HG03108 (cell line): ENCODE measurements at regions not wholly inside any gene's neighbourhood (a gene's known extent, or its start where the extent isn't known, plus 50 kb on each side); places are given as distances from the start of the nearest gene placed in this dataset.

ENCODE experiments used
- ATAC-seq: cut with Tn5 transposase; IDR thresholded peaks from one replicate; pipeline ENCODE4 v1.9.1; 2021; ENCODE audit warnings: moderate library complexity; ENCODE audit not compliant: unreplicated experiment

DNA sequence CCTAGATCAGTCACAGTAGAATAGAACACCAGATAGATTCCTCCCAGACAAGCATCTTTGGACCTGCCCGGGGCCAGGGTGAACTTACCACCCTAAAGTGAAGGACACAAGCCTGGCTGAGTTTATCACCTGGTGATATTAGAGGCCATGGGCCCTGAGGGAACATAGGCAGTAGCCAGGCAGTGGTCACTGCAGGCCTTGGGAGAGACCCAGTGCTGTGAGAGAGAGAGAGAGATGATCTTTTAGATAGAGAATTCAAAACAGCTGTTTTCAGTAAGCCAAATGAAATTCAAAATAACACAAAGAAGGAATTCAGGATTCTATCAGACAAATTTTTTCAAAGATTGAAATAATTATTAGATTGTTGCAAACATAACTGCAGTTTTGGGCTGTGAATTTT lies 1679.9 kb downstream of the EFNB2 start:
- no peak for ATAC-seq

DNA sequence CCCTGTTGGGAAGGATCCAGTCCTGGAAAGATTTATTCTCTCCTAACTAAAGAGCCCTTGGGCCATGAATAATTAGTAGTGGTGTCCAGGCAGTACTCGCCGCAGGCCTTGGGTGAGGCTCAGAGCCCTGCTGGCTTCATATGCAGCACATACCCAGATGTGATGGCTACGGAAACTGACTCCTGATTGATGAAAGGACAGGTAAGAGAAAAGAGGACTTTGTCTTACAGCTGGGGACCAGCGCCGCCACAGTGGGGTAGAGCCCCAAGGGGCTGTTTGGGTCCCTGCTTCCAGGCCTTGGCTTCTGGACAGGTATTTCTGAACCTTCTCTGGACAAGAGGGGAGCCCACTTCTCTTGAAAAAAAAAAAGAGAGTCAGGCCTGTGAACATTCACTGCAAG lies 1680.8 kb downstream of the EFNB2 start:
- ATAC-seq: no peak

DNA sequence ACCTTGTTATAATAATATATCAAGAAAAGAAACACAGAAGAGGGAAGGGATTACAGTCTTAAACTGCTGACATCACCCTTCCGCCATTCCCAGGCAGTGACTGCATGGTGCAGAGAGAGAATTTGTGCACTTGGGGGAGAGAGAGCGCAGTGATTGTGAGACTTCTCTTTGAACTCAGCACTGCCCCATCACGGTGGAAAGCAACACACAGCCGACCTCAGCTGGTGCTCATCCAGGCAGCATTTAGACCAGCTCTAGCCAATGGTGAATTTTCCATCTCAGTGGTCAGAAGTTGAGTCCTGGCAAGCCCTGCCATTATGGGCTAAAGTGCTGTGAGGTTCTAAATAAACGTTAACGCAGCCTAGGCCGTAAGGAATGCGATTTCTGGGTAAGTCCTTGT lies 1681.5 kb downstream of the EFNB2 start:
- ATAC-seq: no peak

DNA sequence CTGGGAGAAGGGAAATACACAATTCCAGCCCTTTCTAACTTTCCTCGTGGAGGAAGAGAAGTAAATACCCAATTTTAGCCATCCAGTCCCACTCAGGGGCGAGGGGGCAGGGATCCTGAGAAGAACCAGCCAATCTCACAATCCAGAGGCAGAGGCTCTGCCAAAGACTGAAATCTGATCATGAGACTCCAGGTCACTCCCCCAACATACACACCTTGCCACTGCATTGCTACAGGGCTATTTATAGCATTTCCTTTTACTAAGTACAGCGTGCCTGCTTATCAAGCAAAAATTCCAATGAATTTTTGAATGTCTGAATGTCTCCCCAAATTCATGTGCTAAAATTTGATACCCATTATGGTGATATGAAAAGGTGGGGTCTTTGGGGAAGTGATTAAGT lies 1687.5 kb downstream of the EFNB2 start:
- no peak for ATAC-seq

DNA sequence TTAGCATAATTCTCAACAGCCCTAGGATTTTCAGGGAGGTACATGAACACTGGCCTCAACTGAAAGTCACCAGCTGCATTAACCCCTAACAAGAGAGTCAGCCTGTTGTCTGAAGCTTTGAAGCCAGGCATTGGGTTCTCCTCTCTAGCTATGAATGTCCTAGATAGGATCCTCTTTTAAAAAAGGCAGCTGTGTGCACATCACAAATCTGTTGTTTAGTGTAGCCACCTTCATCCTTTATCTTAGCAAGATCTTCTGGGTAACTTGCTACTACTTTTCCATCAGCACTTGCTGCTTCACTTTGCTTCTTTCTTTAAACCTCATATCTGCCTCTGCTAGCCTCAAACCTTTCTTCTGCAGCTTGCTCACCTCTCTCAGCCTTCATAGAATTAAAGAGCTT lies 1692.1 kb downstream of the EFNB2 start:
- ATAC-seq: no peak

DNA sequence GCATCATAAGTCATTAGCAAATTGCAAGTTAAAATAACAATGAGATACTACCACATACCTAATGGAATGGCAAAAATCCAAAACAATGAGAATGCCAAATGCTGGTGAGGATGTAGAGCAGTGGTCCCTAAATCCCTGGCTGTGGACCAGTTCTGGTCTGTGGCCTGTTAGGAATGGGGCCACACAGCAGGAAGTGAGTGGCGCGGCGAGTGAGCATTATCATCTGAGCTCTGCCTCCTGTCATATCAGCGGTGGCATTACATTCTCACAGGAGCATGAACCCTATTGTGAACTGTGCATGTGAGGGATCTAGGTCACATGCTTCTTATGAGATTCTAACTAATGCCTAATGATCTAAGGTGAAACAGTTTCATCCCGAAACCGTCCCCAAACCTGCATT lies 1694.4 kb downstream of the EFNB2 start:
- ATAC-seq: no peak

DNA sequence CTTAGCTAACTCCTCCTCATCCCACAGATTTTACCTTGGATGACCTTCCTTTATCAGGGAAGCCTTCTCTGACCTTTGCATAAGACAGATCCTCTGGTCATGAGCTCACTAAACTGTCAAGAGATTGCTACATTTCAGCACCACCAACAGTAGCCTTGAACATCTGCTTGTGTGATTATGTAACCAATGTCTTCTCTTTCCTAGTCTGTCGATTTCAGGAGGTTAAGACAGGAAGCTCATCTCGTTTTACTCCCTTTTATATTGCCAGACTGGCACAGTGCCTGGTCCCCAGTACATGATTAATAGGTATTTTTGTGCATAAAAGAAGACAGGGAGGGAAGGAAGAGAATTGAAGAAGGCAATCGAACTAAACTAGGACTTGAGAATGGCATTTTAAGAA lies 1697.7 kb downstream of the EFNB2 start:
- ATAC-seq: no peak

DNA sequence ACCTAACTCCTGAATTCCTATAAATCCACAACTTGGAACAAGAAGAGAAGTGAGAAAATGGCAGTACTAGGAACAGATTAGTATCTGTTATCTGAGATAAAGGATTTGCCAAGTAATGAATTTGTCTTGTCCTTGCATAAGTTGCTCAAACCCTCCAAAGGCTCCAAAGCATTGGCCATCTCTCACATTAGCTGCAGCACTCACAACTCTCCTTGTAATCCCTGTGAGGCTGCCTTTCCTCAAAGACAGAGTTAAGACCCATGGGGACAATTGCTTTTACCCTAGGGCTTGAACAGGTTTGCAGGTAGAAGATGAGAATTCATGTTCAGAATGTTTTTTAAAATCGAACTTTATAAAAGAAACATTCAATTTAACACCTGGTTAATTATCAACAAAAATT lies 1702.2 kb downstream of the EFNB2 start:
- ATAC-seq: no peak

DNA sequence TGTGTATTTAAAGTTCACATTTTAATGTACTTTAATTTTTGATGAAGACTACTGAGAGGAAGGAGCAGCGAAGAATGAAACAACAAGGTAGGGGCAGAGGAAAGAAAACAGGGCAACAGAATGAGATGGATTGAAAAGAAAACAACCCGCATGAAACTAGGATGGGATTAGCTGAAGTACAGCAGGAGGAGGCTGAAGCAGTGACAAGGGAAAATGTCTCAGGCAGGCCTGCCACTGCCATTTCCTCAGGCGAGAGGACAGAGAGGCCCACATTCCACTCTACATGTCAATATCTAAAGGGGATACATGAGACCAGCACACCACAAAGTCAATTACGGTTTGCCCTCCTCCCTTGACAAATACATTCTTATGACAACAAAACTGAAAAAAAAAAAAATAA lies 1703.2 kb downstream of the EFNB2 start:
- no peak for ATAC-seq

DNA sequence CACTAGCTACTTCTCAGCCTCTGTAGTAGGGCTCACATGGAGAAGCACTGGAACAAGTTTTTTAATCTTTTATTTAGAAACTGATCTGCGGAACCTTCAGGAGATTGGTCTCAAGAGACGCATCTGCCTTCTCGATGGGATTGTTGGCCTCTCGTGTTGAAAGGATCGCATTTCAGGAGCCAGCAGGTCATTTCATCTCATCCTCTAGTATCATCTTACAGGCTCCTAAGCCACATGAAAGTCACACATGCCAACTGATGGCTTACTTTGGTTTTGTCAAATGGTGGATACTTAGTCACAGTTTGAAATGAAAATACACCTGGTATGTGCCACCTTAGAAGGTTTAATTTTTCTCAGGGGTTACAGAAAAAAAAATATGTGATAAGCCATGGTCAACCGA lies 1703.6 kb downstream of the EFNB2 start:
- ATAC-seq: no peak

DNA sequence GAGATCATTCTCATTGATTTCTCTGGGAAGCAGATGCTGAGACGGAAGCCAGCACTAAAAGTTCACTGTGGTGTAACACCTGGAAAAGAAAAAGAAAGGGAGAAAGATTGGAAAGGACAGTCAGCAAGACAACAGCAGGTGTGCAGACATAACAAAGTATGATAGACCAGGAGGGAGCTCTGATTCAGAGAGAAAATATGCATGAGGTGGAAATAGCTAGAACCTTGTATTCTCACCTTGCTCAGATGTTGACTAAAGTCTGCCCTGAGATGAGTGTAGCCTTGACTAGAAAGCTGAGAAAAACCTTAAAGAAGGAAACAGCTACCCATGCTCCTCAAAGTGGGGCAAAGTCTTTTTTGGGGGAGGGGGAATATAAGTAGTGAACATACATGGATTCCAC lies 1711.8 kb downstream of the EFNB2 start:
- ATAC-seq: no peak

DNA sequence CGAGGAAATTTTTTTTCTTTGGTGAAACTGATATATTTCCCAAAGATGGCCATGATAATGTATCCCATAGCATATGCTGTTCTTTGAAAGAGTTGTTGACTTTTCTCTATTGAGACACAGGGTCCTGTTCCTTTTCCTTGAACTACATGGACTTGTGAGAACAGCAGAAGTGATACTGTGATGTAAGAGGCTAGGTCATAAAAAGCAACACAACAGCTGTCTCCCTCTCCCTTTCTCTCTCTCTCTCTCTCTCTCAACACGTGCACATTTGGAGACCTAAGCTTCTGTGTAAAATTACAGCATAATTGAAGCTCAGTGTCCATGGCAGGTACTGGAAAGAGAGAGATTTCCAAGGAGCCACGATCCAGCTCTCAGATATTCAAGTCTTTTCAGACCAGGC lies 1712.4 kb downstream of the EFNB2 start:
- no peak for ATAC-seq

DNA sequence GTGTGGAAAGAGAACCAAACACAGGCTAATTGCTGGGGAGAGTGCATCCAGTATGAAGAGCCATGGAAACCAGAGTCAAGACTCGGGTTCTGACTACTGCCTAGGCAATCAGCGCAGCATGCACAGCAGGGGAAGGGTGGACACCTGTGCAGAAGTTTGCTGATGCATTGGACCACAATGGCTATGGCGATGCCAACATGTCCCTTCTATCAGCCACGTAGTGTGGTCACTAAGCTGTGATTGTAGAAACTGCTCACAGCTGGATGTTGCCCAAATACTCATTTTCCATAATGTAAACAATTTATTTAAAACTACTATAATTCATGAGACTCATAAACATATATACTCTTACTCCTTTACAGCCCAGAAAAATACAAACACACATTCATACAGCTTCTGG lies 1718.2 kb downstream of the EFNB2 start:
- no peak for ATAC-seq

DNA sequence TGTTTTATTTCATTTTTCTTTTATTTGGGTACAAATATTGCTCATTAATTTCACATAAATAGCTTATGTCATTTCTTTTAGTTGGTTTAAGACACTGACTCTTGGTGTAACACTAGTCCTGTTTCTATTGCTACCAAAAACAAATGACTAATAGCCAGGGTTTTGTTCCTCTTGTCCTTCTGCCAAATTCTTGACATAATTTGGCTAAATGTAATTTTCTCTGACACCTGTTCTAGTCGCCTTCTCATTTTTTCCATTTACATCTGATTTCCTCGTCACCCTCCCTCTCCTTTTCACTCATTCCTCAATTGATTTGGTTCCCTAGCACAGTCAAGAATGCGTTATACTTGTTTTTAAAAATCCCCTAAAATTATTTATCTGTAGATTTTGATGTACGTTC lies 1718.7 kb downstream of the EFNB2 start:
- no peak for ATAC-seq

DNA sequence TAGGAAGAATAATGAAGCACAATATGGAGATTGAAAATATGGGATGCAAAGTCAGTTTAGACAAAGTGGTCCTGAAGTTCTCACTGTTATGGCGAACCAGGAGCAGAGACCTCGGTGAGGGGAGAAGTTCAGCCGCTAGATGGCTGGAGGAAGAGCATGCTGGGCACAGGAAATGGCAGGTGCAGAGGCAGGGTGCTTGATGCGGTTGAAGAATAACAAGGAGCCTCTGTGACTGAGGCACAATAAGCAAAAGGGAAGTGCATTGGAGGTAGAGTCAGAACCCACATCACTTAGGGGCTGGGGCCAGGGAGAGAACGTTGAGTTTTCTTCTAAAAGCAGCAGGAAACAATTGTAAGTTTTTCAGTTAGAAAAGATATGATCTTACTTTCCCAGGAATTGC lies 1725.2 kb downstream of the EFNB2 start:
- ATAC-seq: no peak

DNA sequence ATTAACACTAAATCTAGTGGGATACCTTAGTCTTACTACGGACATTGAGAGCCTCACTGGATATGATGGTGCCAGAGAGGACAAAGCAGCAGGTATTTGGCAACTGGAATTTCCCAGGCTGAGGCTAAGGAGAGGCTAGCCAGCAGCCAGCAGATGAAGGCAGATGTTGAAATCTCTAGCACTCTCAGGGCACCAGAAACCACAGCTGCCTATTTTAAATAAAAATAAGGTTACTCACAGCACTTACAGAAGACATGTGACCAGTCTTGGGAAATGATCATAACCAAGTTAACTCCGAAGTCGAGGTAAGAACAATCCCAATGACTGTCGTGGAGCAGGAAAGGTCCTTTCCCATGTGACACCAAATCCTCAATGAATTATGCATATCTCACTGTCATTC lies 1726.0 kb downstream of the EFNB2 start:
- ATAC-seq: no peak

DNA sequence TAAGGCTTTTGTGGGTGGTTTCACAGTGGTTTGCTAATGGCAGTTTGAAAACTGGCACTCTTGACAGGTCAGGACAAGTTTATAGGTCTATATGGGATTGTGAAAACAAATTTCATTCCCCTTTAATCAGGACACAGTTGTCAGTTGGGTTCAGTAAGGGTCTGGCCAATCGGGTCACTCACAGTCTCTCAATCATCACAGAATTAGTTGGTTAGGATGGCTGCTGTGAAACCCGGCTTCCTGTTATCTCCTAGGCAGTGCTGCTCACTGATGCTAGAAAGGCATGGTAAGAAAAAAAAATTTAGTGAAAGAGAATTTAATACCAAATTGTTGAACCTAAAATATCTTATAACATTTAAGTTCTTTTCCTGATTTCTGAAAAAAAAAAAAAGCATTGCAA lies 1730.1 kb downstream of the EFNB2 start:
- no peak for ATAC-seq

DNA sequence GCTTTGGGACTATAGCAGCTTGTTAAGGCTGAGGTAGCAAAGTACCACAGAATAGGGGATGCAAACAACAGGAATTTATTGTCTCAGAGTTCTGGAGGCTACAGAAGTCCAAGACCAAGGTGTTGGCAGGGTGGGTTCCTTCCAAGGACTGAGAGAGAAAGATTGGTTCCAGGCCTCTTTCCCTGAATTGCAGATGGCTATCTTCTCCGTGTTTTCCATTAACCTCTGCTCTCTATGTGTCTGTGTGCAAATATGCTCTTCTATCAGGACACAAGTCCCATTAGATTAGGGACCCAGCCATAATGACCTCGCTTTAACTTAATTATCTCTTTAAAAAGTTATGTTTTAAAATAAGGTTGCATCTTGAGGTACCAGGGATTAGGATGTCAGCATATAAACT lies 1732.9 kb upstream of the SLC10A2 start:
- ATAC-seq: no peak

DNA sequence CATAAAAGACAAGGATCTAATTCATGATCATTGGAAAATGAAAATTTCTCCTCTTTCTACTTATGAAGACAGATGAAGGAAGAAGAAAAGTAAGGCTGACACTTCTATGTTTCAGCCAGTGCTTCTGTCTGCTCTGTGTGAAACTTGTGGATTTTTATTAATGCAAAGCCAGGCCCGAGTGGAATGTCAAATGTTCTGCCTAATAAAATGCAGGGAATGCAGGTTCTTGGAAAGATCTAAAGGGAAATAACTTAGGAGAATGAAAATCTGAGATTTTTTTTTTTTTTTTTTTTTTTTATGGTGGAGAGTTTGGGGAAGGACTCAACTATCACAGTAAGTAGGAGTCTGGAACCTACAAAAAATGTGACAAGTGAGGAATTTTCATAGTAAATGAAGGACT lies 1732.3 kb upstream of the SLC10A2 start:
- no peak for ATAC-seq

DNA sequence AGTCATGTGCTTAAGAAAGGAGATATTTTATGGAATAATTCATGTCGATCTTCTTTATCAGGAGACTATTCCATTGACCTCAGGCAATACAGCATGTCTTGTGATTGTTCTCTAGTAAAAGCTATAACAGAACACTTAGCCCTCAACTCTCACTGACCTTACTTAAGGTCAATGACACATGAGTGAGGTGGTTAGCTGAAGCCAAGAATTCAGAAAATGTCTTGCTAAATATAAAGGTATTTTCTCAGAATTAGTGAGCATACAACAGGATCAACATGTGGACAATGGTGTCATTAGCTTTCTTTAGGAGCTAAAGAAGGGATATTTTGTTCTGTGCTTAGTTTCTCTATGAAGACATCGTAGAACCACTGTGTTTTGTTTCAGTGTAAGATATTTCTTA lies 1730.4 kb upstream of the SLC10A2 start:
- no peak for ATAC-seq

DNA sequence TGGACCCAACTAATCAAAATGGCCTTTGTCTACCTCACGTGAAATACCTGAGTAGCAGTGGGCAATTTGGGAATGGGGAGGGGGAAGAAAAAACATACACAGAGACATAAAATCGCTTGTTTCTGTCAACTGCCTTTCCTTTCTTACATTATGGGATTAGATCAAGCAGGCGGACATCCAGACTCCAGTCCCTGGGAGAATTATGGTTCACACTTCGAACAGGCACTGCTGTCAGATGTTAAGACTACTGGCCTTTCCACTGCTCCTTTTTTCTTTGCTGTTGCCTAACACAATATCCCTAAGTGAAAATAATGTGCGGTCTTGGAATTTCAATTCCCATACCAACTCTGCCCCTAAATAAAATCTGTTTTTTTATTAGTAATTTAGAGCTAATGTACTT lies 1719.7 kb upstream of the SLC10A2 start:
- ATAC-seq: no peak

DNA sequence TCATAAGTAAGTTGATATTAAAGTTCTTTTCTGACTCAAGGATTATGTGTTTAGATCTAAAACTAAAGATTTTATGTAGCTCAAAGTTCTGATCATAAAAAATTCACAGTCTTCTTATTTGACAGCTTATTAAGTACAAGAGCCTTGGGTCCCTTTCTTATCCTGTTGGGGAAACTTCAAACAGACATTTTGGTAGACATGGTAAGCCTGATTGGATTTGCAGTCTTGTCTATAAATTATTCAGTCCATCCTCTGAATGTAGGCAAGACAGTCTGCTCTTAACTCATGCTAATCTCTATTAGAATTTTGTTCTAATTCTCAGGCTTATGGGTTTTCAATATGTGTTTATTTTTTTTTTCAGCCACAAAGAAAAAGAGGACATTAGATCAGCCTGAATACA lies 1718.7 kb upstream of the SLC10A2 start:
- ATAC-seq: no peak

DNA sequence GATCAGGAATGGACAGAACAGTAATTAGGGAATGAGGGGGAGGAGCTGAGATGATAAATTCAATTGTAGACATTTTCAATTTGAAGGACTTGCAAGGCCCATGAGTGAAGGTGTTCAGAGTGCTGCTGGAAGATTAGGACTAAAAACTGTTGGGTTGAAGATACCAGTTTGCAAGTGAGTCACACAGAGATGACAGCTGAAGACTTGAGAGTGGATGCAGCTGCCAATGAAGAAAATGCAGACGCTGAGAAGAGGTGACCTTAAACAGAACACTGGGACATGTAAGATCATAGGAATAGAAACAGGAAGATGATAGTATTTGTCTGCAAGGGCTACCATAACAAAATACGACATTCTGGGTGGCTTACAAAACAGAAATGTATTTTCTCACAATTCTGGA lies 1716.5 kb upstream of the SLC10A2 start:
- ATAC-seq: no peak

DNA sequence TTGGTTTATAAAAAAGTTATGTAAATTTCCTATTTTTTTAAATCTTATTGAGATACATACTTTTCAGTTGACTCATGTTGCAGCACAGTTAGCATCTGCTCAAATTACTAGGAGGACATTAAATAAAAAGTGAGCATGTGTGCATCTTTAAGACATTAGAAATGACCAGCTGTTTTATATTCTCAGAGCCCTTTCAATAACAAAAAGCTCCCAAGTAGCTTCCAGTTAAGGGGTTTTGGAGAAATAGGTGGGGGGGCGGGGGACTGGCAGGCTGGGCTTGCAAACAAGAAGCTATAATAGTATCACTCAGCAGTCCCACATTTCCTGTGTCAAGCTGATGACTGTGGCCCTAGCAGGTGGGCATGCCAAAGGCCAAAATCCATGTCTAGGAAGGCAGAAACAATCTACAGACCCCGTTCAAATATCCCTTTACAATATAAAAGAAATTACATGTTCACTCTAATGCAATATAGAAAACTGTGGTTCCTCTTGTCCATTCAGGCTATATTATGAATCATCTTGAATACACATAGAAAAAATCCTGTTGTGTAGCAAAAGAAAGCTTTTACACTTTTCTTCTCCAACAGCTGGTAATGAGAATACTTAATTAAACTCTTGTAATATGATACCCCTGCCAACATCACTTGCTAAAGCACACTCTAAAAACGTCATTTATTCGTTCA lies 1713.2 kb upstream of the SLC10A2 start:
- ATAC-seq: no peak
